Endodermal cell (in vitro differentiated cells): ENCODE measurements at regions not wholly inside any gene's neighbourhood (a gene's known extent, or its start where the extent isn't known, plus 50 kb on each side); places are given as distances from the start of the nearest gene placed in this dataset.
A peak's percentile ranks its signal among the peaks of the same experiment; 100 is the strongest.

ENCODE experiments used
- DNase-seq: peaks from one replicate; pipeline ENCODE4 v3.0.0-alpha.2; 2017
- H3K27ac ChIP-seq: 2 replicates; pipeline ENCODE4 v1.5.1; 2013; ENCODE audit warnings: mild to moderate bottlenecking, low read depth, low read length, moderate library complexity
- H3K27me3 ChIP-seq: 2 replicates; pipeline ENCODE4 v1.6.1; 2013; ENCODE audit warnings: mild to moderate bottlenecking, low read length, moderate library complexity; ENCODE audit not compliant: insufficient read depth, control insufficient read depth, poor library complexity, severe bottlenecking
- H3K36me3 ChIP-seq: 2 replicates; pipeline ENCODE4 v1.7.0; 2013; ENCODE audit warnings: mild to moderate bottlenecking, low read length, moderate library complexity; ENCODE audit not compliant: control insufficient read depth, insufficient read depth
- H3K4me1 ChIP-seq: one replicate; pipeline ENCODE4 v1.7.0; 2013; ENCODE audit warnings: low read length; ENCODE audit not compliant: control insufficient read depth, insufficient read depth
- H3K4me3 ChIP-seq: 2 replicates; pipeline ENCODE4 v1.5.1; 2013; ENCODE audit warnings: mild to moderate bottlenecking, low read length, moderate library complexity
- H3K9ac ChIP-seq: 2 replicates; pipeline ENCODE4 v1.6.1; 2013; ENCODE audit warnings: mild to moderate bottlenecking, low read length, moderate library complexity; ENCODE audit not compliant: poor library complexity, severe bottlenecking; ENCODE audit errors: extremely low read depth
- H3K9me3 ChIP-seq: 2 replicates; pipeline ENCODE4 v1.6.1; 2013; ENCODE audit warnings: mild to moderate bottlenecking, low read length, moderate library complexity; ENCODE audit not compliant: control insufficient read depth
- H3K27ac Mint-ChIP-seq: 2 replicates; pipeline ENCODE4 v1.8.0; 2020; ENCODE audit warnings: mixed read lengths
- H3K27me3 Mint-ChIP-seq: 2 replicates; pipeline ENCODE4 v1.8.0; 2021; ENCODE audit warnings: mild to moderate bottlenecking, mixed read lengths; ENCODE audit not compliant: insufficient read depth
- H3K36me3 Mint-ChIP-seq: 2 replicates; pipeline ENCODE4 v1.8.0; 2020; ENCODE audit warnings: low read depth, mixed read lengths
- H3K4me1 Mint-ChIP-seq: 2 replicates; pipeline ENCODE4 v1.8.0; 2020; ENCODE audit warnings: mixed read lengths
- H3K4me3 Mint-ChIP-seq: 2 replicates; pipeline ENCODE4 v1.8.0; 2020; ENCODE audit warnings: mild to moderate bottlenecking, moderate library complexity, mixed read lengths
- H3K9me3 Mint-ChIP-seq: 2 replicates; pipeline ENCODE4 v1.8.0; 2020; ENCODE audit warnings: mild to moderate bottlenecking, mixed read lengths
- WGBS, 2 experiments: methylation state at CpG; one replicate each; pipeline versions ENCODE4 v1.1.5 to v1.1.7; 2013; ENCODE audit warnings: missing lambda C conversion rate in 2 of 2, mixed read lengths in 1 of 2; ENCODE audit not compliant: insufficient coverage in 1 of 2, insufficient read length in 1 of 2; 5-methylcytosine and 5-hydroxymethylcytosine counted together
- TF ChIP-seq, protein P1 (sequence below): fragments of 200-600 bp; sonication (generic); conservative IDR thresholded peaks from 2 replicates; pipeline ENCODE4 v1.5.0; 2021; ENCODE audit warnings: antibody characterized with exemption, mild to moderate bottlenecking

DNA sequence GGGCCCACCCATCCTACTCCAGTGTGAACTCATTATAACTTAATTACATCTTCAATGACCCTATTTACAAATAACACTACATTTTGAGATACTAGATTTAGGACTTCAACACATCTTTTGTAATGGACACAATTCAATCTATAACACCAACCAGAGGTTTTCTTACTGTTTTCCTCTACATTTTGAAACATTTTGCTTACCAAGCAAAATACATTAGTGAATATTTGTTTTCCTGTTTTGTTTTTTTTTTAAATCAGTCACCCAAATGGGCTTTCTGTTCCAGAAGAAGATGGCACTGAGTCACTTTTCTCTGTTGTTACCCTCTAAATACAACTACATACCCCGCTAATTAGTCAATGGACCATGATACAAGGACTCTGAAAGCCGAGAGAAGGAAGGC, 69.2 kb upstream of the PRNP start:
- no peaks in the 10 kb centered on the region for H3K4me1 ChIP-seq
- H3K36me3 Mint-ChIP-seq = no peaks in the 10 kb centered on the region
- peaks cover 1% of the 10 kb centered on the region for H3K9me3 Mint-ChIP-seq
- H3K36me3 ChIP-seq = no peaks in the 10 kb centered on the region
- no peak overlapping the region for H3K27ac Mint-ChIP-seq
- no peak overlapping the region for H3K27ac ChIP-seq
- H3K27me3 ChIP-seq = no peaks in the 10 kb centered on the region
- no peak overlapping the region for H3K4me3 Mint-ChIP-seq
- H3K9ac ChIP-seq = no peak overlapping the region
- peaks cover 7% of the 10 kb centered on the region for H3K27me3 Mint-ChIP-seq
- no peaks in the 10 kb centered on the region for H3K9me3 ChIP-seq
- H3K4me1 Mint-ChIP-seq = peaks cover 2% of the 10 kb centered on the region
- H3K4me3 ChIP-seq = no peak overlapping the region
- TF ChIP-seq, protein P1, sequence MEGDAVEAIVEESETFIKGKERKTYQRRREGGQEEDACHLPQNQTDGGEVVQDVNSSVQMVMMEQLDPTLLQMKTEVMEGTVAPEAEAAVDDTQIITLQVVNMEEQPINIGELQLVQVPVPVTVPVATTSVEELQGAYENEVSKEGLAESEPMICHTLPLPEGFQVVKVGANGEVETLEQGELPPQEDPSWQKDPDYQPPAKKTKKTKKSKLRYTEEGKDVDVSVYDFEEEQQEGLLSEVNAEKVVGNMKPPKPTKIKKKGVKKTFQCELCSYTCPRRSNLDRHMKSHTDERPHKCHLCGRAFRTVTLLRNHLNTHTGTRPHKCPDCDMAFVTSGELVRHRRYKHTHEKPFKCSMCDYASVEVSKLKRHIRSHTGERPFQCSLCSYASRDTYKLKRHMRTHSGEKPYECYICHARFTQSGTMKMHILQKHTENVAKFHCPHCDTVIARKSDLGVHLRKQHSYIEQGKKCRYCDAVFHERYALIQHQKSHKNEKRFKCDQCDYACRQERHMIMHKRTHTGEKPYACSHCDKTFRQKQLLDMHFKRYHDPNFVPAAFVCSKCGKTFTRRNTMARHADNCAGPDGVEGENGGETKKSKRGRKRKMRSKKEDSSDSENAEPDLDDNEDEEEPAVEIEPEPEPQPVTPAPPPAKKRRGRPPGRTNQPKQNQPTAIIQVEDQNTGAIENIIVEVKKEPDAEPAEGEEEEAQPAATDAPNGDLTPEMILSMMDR = no peak
- WGBS, 2 experiments = 79 to 100% methylated on average over 2 of the region's 2 CpGs
- no peak for DNase-seq

DNA sequence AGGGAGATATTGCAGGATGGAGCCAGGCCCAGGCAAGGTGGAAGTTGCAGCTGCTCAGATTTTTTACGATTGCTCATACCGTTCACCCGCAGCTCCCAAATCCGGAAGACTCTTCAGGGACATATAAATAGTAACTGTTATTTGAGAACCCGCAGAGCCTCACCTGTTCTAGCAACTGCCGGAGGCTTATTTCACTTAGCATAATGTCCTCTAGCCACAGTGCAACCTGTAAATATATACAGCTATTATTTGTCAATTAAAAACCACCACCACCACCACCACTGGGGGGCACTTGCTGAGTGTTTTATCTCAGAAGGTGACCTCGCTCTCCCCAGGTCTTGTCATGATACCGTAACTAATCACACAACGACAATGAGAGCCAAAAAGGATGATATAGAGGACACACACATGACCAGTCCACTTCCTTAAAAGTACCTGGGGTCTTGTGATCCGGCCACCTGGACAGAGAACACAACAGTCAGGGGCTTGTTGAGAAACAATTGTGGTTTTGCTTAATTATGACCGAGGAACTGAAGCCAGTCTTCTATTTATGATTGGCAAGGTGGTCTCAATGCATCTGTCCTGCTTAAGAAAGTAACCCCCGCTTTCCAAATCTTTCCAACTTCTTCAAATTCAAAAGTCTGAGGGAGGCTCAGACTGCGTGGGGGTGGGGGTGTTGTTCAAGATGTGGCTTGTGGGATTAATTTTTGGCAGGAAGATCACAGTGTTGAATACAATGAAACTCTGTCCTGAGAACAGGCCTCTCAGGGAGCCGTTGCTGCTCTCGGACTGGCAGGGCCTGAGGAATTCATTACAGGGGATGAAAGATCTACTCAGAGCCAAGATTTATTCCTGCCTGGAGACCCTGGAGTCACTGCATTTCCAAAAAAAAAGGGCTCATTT, 72.3 kb upstream of the PRNP start:
- peaks cover 2% of the 10 kb centered on the region for H3K4me1 Mint-ChIP-seq
- no peak overlapping the region for H3K27ac Mint-ChIP-seq
- H3K9me3 Mint-ChIP-seq = no peaks in the 10 kb centered on the region
- no peaks in the 10 kb centered on the region for H3K4me1 ChIP-seq
- H3K27ac ChIP-seq = no peak overlapping the region
- H3K27me3 Mint-ChIP-seq = no peaks in the 10 kb centered on the region
- H3K36me3 Mint-ChIP-seq = no peaks in the 10 kb centered on the region
- no peaks in the 10 kb centered on the region for H3K9me3 ChIP-seq
- H3K27me3 ChIP-seq = no peaks in the 10 kb centered on the region
- H3K36me3 ChIP-seq = no peaks in the 10 kb centered on the region
- peak; percentile 84 for DNase-seq
- 63 to 72% methylated on average over 7 to 15 of the region's 15 CpGs for WGBS, 2 experiments
- H3K9ac ChIP-seq = no peak overlapping the region
- TF ChIP-seq, protein P1 = peak; percentile 70
- H3K4me3 ChIP-seq = no peak overlapping the region
- no peak overlapping the region for H3K4me3 Mint-ChIP-seq

DNA sequence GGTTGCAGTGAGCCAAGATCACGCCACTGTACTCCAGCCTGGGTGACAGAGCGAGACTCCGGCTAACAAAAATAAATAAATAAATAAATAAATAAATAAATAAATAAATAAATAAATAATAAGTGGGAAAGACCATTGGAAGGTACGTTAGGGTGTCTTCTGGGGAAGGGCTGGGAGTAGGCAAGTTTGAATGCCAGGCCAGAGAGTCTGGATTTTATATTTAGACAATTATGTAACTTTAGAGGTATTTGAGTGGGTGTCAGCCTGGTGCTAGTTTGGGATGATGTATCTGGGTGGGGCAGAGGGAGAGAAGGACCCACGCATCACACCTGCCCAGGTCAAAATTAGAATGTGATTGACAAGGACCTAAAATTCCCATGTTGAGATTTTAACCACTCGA, 73.1 kb upstream of the PRNP start:
- TF ChIP-seq, protein P1 = no peak
- Histone ChIP-seq H3K9ac (no peak overlapping the region), H3K27ac (no peak overlapping the region), H3K4me3 (no peak overlapping the region), H3K4me1 (no peaks in the 10 kb centered on the region), H3K9me3 (no peaks in the 10 kb centered on the region), H3K27me3 (no peaks in the 10 kb centered on the region), H3K36me3 (no peaks in the 10 kb centered on the region)
- Mint-ChIP-seq H3K9me3 (no peaks in the 10 kb centered on the region), H3K4me3 (no peak overlapping the region), H3K36me3 (no peaks in the 10 kb centered on the region), H3K27me3 (no peaks in the 10 kb centered on the region), H3K27ac (no peak overlapping the region), H3K4me1 (peaks cover 2% of the 10 kb centered on the region)
- WGBS, 2 experiments = 67 to 100% methylated on average over 2 to 4 of the region's 6 CpGs
- no peak for DNase-seq
